Keratinocyte (primary cell): ENCODE measurements at regions not wholly inside any gene's neighbourhood (a gene's known extent, or its start where the extent isn't known, plus 50 kb on each side); places are given as distances from the start of the nearest gene placed in this dataset.

Experiments used
- DNase-seq: peaks from one replicate; pipeline ENCODE4 v3.0.0-alpha.2; 2011; ENCODE audit warnings: low read depth, missing footprints, low spot score
- FAIRE-seq: peaks from 2 replicates; lab custom pipeline; 2011; peaks lifted over from hg19 to GRCh38; lab: Jason Lieb, UNC
- H2AFZ ChIP-seq: 2 replicates; pipeline ENCODE4 v1.6.0; 2012; ENCODE audit warnings: low read length, control low read depth, inconsistent platforms; ENCODE audit not compliant: control insufficient read depth
- H3K27ac ChIP-seq: 2 replicates; pipeline ENCODE4 v1.5.1; 2011; ENCODE audit warnings: low read length; ENCODE audit not compliant: control insufficient read depth, insufficient read depth
- H3K27me3 ChIP-seq: 3 replicates; pipeline ENCODE4 v1.6.0; 2011; ENCODE audit warnings: low read length; ENCODE audit not compliant: control insufficient read depth, insufficient read depth; ENCODE audit errors: extremely low read depth
- H3K36me3 ChIP-seq, 2 experiments: 2 replicates in 1 of 2; 3 replicates in 1 of 2; pipeline ENCODE4 v1.5.1; 2011; ENCODE audit warnings: low read length in 2 of 2, mild to moderate bottlenecking in 1 of 2; ENCODE audit not compliant: control insufficient read depth in 2 of 2, insufficient read depth in 2 of 2; ENCODE audit errors: extremely low read depth in 1 of 2
- H3K4me1 ChIP-seq: 3 replicates; pipeline ENCODE4 v1.5.1; 2011; ENCODE audit warnings: low read length; ENCODE audit not compliant: control insufficient read depth, insufficient read depth; ENCODE audit errors: extremely low read depth
- H3K4me2 ChIP-seq: 3 replicates; pipeline ENCODE4 v1.6.0; 2011; ENCODE audit warnings: low read depth, low read length; ENCODE audit not compliant: control insufficient read depth, insufficient read depth; ENCODE audit errors: extremely low read depth
- H3K4me3 ChIP-seq, 3 experiments: fragments of 200-600 bp in 1 of 3; sonication (generic) in 1 of 3; 2 replicates in 2 of 3; 3 replicates in 1 of 3; pipeline ENCODE4 v1.5.1; 2011 to 2016; ENCODE audit warnings: low read length in 3 of 3, mild to moderate bottlenecking in 3 of 3, control low read depth in 2 of 3, inconsistent platforms in 1 of 3, low read depth in 1 of 3, mixed read lengths in 1 of 3, mixed run types in 1 of 3, moderate library complexity in 1 of 3; ENCODE audit not compliant: control insufficient read depth in 2 of 3, insufficient read depth in 2 of 3; ENCODE audit errors: extremely low read depth in 1 of 3
- H3K79me2 ChIP-seq: 2 replicates; pipeline ENCODE4 v1.6.0; 2012; ENCODE audit warnings: low read length; ENCODE audit not compliant: control insufficient read depth, insufficient read depth
- H3K9ac ChIP-seq: 3 replicates; pipeline ENCODE4 v1.6.0; 2011; ENCODE audit warnings: low read length; ENCODE audit not compliant: control insufficient read depth, insufficient read depth; ENCODE audit errors: extremely low read depth
- H3K9me1 ChIP-seq: 3 replicates; pipeline ENCODE4 v1.6.0; 2011; ENCODE audit warnings: low read length; ENCODE audit not compliant: control insufficient read depth, insufficient read depth; ENCODE audit errors: extremely low read depth
- H3K9me3 ChIP-seq: 2 replicates; pipeline ENCODE4 v1.5.1; 2012; ENCODE audit warnings: low read depth, low read length; ENCODE audit not compliant: control insufficient read depth
- H4K20me1 ChIP-seq: 3 replicates; pipeline ENCODE4 v1.6.0; 2011; ENCODE audit warnings: low read length; ENCODE audit not compliant: control insufficient read depth, insufficient read depth; ENCODE audit errors: extremely low read depth
- EZH2 ChIP-seq: IDR thresholded peaks from one replicate; pipeline ENCODE4 v1.6.1; 2012; ENCODE audit warnings: inconsistent platforms, mild to moderate bottlenecking, low read length, moderate library complexity
- dilution Hi-C: fragments of 300-500 bp; cut with MboI; formaldehyde crosslinking; loops from one replicate; pipeline ENCODE4 v1.7.0; 2020; ENCODE audit warnings: low sequenced_read_pairs; ENCODE audit not compliant: extremely low pct_ligation_motif_present
- TF ChIP-seq, protein P1 (sequence below), 3 experiments: IDR thresholded peaks in 1 of 3; conservative IDR thresholded peaks in 1 of 3; optimal IDR thresholded peaks in 1 of 3; 2 replicates in 2 of 3; 3 replicates in 1 of 3; pipeline versions ENCODE3 to v1.5.1; 2011; ENCODE audit warnings: low read length in 3 of 3, mild to moderate bottlenecking in 3 of 3, moderate library complexity in 2 of 3, control low read depth in 1 of 3, inconsistent platforms in 1 of 3; ENCODE audit not compliant: insufficient read depth in 2 of 3; ENCODE audit errors: extremely low read depth in 1 of 3

DNA sequence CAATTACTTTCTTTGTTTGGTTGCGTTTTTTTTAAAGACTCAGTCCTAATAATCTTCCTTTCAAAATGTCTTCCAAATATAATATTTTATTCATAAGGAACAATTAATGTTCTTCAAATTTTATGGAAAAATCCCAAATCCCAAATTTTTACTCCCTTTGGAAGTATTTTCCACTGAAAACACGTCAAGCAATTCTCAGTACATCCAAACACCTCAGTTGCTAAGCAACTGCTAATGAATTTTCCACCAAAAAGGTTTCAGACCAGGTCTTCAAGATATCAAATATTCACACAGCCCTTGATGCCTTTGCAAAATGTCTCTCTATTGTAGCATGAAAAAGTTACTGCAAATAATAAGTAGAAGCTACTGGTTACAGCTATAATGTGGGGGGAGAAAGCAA lies 140.1 kb downstream of the DSEL start:
- no peak overlapping the region for H3K9ac ChIP-seq
- H3K27me3 ChIP-seq = no peaks in the 10 kb centered on the region
- TF ChIP-seq, protein P1, sequence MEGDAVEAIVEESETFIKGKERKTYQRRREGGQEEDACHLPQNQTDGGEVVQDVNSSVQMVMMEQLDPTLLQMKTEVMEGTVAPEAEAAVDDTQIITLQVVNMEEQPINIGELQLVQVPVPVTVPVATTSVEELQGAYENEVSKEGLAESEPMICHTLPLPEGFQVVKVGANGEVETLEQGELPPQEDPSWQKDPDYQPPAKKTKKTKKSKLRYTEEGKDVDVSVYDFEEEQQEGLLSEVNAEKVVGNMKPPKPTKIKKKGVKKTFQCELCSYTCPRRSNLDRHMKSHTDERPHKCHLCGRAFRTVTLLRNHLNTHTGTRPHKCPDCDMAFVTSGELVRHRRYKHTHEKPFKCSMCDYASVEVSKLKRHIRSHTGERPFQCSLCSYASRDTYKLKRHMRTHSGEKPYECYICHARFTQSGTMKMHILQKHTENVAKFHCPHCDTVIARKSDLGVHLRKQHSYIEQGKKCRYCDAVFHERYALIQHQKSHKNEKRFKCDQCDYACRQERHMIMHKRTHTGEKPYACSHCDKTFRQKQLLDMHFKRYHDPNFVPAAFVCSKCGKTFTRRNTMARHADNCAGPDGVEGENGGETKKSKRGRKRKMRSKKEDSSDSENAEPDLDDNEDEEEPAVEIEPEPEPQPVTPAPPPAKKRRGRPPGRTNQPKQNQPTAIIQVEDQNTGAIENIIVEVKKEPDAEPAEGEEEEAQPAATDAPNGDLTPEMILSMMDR (optimal IDR thresholded peaks at IDR 0.05 in 1 of 3, IDR thresholded peaks at IDR 0.05 in 1 of 3, conservative IDR thresholded peaks at IDR 0.05 in 1 of 3; ENCODE audit: extremely low read depth in 1 of 3, insufficient read depth in 2 of 3, low read length in 3 of 3) = no peak
- TF ChIP-seq EZH2 = no peak
- H3K9me1 ChIP-seq = no peaks in the 10 kb centered on the region
- no peak overlapping the region for H3K27ac ChIP-seq
- no peak overlapping the region for H2AFZ ChIP-seq
- H3K4me2 ChIP-seq = no peak overlapping the region
- H3K9me3 ChIP-seq = no peaks in the 10 kb centered on the region
- FAIRE-seq (no peak), DNase-seq (no peak)
- H4K20me1 ChIP-seq = no peaks in the 10 kb centered on the region
- H3K4me1 ChIP-seq = no peaks in the 10 kb centered on the region
- no peaks in the 10 kb centered on the region for H3K79me2 ChIP-seq
- H3K36me3 ChIP-seq = no peaks in the 10 kb centered on the region
- dilution Hi-C loops = no loop called here
- no peak overlapping the region for H3K4me3 ChIP-seq

DNA sequence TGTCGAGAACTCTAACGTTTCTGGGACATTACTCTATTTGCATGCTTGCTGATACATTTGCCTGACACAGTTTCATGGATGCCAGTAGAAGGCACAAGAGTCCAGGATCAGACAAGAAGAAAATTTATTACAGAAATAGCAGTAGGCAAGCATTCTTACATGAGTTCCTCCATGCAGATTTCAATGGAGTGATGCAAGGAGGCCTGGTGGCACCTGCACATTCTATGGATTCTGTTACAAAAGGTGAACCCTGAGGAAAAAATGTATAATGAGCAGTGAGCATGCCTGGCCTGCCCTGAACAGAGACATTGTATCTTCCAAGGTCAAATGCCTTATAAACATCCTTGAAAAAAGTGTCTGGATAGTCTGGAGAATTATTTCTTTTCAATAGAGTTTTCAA lies 142.9 kb downstream of the DSEL start:
- Histone ChIP-seq H3K4me3 (no peak overlapping the region), H3K79me2 (no peaks in the 10 kb centered on the region), H4K20me1 (no peaks in the 10 kb centered on the region), H3K9ac (no peak overlapping the region), H3K4me1 (no peaks in the 10 kb centered on the region), H3K9me1 (no peaks in the 10 kb centered on the region), H3K36me3 (no peaks in the 10 kb centered on the region), H3K27ac (no peak overlapping the region), H3K4me2 (no peak overlapping the region), H3K9me3 (no peaks in the 10 kb centered on the region), H3K27me3 (no peaks in the 10 kb centered on the region), H2AFZ (no peak overlapping the region)
- TF ChIP-seq EZH2 = no peak
- TF ChIP-seq, protein P1 (optimal IDR thresholded peaks at IDR 0.05 in 1 of 3, IDR thresholded peaks at IDR 0.05 in 1 of 3, conservative IDR thresholded peaks at IDR 0.05 in 1 of 3; ENCODE audit: extremely low read depth in 1 of 3, insufficient read depth in 2 of 3, low read length in 3 of 3) = no peak
- DNase-seq = no peak
- FAIRE-seq = no peak
- dilution Hi-C loops = no loop called here
